ENCODE measurements at regions not wholly inside any gene's neighbourhood (a gene's known extent, or its start where the extent isn't known, plus 50 kb on each side); places are given as distances from the start of the nearest gene placed in this dataset.

- no peak for DNase-seq
Observed at GRCh38 chr22:47810505-47811500, 1048.4 kb downstream of the TBC1D22A start.

DNA sequence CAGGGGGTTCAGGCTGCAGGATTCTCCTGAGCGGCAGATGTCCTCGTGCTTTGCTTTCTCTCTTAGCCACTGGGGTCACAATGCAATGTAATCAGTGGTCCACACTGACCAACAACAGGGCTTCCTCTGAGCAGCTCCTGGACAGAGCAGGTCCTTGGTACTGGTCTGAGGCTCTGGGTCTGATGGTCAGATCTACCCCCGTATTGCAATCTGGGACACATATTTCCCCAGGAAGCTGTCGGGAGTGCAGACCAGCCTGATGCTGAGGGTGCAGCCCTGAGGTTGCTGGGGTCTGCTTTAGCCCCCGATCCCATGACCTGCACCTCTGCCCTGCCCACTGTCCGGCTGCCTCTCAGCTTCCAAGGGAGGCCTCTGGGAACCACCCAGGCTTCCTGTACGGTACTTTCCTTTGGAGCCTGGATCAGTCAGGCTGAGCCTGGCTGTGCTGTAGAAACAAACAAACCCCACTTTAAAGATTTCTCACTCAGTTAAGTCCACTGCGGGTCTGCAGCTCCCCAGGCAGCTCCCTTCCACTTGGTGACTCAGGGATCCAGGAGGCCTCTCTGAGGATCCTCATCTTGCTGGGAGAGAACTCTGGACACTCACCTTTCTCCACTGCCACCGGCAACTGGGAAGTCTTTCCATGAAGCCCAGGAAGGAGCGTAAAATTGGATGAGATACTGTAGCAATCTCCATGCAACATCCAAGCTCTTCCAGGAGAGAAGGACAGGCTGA, 1046.6 kb downstream of the TBC1D22A start:
- no peak for DNase-seq

- no peak for DNase-seq
Observed at GRCh38 chr22:47808236-47808635, 1045.8 kb downstream of the TBC1D22A start.

GRCh38 chr22:47807506-47807905, 1045.1 kb downstream of the TBC1D22A start:
- DNase-seq: no peak

- DNase-seq: no peak
Observed at GRCh38 chr22:47806894-47807293, 1044.4 kb downstream of the TBC1D22A start.

- no peak for DNase-seq
Observed at GRCh38 chr22:47805394-47805935, 1043.0 kb downstream of the TBC1D22A start.

GRCh38 chr22:47804281-47804680, 1041.8 kb downstream of the TBC1D22A start:
- DNase-seq: no peak

DNA sequence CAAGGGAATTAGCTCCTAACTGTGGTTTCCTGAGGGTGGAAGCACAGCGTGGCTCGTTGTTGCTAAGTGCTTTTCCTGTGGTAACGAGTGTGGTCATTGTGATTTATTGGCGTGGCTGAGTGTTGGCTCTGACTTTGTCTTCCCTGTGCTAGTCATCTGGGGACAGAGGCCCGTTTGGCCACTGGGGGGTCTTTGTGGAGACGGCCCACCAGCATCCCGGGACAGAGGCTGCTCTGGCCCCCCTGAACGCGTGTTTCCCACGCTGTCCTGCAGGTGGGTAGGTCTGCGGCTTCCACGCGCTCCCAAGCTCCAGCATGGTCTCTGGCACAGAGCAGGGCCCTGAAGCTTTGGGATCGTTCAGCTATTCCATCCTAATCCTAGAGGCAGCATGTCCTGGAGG, 1040.0 kb downstream of the TBC1D22A start:
- no peak for DNase-seq

DNA sequence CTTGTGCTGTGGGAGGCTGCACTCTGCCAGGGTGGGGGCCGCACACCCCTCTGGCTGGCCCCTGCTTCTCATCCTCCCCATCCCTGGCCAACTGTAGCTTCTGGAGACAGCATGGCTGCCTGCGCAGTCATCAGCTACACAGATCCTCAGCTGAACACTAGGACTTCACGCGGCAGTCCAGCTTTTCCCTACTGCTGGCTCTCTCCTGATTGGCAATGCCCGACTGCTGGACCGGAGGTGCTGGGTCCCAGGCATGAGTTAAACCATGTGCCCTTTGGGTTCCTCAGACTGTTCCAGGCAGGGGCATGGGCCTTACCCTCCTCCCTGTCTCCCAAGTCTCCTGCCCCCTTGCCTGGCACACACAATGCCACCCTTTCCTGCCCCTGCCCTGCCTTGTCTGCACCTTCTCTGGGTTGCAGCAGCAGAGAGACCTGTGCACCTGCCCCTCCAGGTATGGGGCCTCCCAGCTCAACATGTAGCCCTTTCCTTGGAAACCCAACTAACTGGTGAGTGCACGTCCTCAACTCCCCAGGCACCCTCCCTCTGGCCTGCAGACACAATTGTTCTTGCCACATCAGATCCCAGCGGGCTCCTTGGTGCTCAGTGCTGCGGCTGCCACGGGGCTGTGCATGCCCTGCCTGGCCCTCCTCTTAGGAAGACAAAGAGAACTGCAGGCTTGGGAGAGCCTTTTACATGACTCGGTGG, 1039.2 kb downstream of the TBC1D22A start:
- no peak for DNase-seq

- DNase-seq: no peak
Observed at GRCh38 chr22:47798229-47798628, 1035.8 kb downstream of the TBC1D22A start.

DNA sequence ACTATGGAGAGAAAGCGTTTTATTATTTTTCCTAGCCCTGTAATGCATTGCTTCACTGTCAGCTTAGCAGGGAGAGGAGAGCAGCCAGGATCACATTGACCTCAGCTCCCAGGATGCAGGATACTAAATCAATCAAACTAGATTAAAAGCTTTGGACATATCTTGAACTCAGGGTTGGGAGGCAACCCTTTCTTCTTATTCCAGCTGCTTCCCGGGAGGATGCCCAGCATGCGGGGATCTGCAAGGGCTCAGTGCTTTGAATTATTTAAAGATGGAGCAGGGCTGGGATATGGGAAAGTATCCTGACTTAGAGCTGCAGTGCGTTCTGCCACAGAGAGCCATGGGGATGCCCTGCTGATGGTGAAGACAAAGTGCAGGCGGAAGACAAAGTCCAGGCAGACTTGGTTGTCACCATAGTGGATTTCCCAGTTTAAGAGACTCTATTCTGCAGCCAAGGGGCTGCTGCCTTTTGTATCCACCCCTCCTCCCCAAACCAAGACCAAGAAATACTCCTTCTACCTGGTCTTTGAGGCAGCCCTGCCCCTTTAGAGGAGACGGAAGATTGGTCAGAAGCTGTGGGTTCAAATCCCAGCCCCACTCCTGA, 1035.0 kb downstream of the TBC1D22A start:
- DNase-seq: no peak

- no peak for DNase-seq
Observed at GRCh38 chr22:47796128-47796908, 1033.9 kb downstream of the TBC1D22A start.

- no peak for DNase-seq
Observed at GRCh38 chr22:47795477-47796127, 1033.2 kb downstream of the TBC1D22A start.

DNA sequence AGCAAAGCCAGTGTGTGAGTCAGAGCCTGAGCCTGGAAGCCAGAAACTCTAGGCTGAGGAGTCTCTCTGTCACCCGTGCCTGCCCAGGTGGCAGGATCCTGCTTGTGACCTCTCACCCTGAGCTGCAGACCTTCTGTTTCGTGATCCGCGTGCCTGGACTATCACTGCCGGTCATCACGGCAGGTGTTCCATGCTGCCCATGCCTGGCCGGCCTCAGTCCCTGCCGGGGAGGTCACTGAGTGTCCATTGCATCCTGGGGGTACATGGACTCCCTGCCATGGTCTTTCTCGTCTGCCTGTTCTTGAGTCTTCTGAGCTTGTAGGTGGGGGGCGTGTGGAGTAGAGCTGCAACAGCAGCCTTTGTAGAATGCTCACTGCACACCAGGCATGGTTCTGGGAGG, 1032.4 kb downstream of the TBC1D22A start:
- DNase-seq: no peak

GRCh38 chr22:47793304-47794101, 1031.1 kb downstream of the TBC1D22A start:
- no peak for DNase-seq

DNA sequence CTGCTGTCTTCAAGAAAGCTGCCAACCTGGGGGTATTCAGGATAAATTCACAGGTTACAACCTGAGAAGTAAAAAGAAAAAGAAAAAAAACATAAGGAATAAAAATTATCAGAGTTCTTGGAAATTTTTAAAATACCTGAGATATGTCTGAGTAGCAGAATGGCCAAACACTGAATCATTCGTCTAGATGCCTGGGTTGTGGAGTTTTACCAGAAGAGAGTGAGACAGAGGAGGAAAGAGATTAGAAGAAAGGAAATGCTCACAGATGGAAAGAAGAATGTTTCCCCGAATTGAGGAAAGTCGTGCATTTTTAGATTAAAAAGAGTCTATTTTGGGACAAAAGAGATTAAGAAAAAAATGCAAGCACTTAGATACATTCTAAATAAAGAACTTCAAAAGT, 1026.7 kb downstream of the TBC1D22A start:
- no peak for DNase-seq

DNA sequence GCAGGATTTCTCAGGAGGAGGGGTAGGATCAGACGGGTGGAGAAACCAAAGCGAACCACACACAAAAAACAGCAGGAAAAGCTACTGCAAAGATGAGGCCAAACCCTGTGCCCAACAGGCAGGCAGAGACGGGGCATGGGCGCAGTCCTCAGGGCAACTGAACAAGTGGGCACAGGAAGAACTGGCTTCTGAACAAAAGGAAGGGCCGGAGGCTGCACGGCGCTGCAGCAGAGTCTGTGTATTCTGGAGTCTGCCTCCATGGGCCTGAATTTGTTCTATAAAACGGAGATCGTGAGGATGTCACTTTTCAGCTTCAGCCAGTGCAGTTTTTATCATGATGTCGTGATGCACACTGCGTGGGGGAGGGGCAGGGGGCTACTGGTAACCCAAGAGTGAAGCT, 1026.0 kb downstream of the TBC1D22A start:
- no peak for DNase-seq

DNA sequence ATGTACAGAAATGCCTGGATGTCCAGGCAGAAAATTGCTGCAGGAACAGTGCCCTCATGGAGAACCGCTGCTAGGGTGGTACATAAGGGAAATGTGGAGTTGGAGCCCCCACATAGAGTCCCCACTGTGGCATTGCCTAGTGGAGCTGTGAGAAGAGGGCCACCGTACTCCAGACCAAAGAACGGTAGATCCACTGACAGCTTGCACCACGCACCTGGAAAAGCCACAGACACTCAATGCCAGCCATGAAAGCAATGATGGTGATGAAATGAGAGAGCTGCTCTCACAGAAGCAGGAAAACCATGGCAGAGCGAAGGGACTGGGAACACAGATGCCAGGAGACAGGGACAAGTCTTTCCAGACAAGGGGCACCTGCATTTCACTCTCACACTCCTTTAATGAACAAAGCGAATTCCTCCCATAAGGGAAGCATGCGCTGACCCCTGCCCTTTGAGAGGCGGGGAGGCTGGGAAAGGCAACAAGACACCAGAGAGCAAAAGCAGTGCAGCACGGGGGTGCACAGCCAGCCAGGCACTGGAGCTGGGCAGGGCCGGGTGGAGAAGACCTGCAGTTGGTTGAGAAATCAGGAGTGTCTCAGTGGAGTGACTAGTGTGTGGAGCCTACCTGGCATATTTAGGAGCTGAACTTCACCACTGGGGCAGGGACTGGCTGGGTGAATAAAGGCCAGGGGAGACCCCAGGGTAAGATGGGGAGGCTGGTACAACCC, 1025.2 kb downstream of the TBC1D22A start:
- DNase-seq: no peak

DNA sequence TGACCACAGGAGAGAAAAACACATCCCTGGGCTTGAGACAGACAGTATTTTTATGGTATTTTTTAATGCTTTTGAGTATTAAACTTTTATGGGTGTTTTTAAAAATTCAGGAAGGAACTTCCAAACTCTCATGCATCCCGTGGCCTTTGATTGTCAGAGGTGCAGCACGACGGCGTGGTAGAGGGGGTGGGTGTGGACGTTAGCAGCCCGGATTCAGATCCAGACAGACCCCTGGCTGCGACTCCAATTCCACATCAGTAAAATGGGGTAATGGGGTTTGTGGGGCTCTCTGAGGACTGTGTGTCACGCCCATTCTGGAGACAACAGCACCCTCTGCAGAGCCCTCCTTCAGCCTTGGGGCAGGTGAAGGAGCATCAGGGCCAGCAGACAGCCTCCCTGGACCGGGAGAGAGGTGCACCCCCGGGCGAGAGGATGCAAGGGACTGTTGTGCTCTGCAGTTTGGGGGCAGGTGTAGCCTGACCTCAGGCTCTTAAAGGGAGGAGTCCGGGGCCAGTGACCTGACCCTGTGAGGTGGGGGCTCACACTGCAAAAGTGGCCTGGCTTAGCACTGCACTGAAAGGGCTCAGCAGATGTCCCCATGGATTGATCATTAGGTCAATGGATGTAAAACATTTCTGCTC, 1024.3 kb downstream of the TBC1D22A start:
- no peak for DNase-seq
